HG03457 (cell line): ENCODE measurements at regions not wholly inside any gene's neighbourhood (a gene's known extent, or its start where the extent isn't known, plus 50 kb on each side); places are given as distances from the start of the nearest gene placed in this dataset.

Source experiments
- ATAC-seq: cut with Tn5 transposase; IDR thresholded peaks from one replicate; pipeline ENCODE4 v1.9.1; 2021; ENCODE audit warnings: moderate number of reproducible peaks; ENCODE audit not compliant: unreplicated experiment

- no peak for ATAC-seq
These were observed 786.0 kb upstream of the GRM7 start for GRCh38 chr3:6074952-6075351.

GRCh38 chr3:6078436-6078835 is 782.5 kb upstream of the GRM7 start:
- no peak for ATAC-seq

GRCh38 chr3:6079011-6079410 is 781.9 kb upstream of the GRM7 start:
- no peak for ATAC-seq

- ATAC-seq = no peak
These were observed 781.2 kb upstream of the GRM7 start for GRCh38 chr3:6079561-6080179.

- no peak for ATAC-seq
These were observed 772.5 kb upstream of the GRM7 start for GRCh38 chr3:6088433-6088832.

GRCh38 chr3:6089780-6090179 is 771.1 kb upstream of the GRM7 start:
- ATAC-seq = no peak

DNA sequence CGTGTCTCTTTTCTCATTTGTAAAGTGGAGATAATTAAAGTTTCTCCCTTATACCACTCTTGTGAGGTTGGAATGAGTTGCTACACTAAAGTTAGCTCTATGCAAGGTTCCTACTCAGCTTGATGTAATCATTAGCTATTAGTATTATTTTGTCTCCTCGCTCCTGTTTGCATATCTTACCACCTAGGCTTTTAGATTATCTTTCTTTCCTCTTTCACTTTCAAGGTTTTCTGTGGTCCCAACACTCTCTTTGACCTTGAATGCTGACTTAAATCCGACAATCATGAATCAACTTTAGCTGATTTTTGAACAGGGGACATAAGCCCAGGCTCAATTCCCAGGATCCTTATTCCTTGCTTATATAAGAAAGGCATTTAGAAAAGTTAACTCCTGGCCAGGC is 769.7 kb upstream of the GRM7 start:
- no peak for ATAC-seq

DNA sequence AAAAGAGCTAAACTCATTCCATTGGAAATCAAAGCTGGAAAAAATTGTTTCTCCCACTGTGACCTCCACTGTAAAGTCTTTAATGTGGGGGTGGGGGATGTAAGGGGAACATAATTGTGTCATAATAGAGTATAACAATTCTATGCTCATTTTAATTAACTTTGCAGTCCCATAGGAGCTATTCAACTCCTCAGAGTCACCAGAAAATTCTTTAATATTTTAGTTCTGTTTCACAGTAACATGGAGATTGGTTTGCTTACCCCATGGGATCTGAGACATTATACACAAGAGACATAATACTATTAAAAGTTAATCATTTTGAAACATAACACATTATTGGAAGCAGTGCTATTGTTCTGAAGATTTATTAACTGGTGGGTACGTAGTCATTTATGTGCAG is 765.9 kb upstream of the GRM7 start:
- no peak for ATAC-seq

- no peak for ATAC-seq
These were observed 763.9 kb upstream of the GRM7 start for GRCh38 chr3:6097021-6097420.

DNA sequence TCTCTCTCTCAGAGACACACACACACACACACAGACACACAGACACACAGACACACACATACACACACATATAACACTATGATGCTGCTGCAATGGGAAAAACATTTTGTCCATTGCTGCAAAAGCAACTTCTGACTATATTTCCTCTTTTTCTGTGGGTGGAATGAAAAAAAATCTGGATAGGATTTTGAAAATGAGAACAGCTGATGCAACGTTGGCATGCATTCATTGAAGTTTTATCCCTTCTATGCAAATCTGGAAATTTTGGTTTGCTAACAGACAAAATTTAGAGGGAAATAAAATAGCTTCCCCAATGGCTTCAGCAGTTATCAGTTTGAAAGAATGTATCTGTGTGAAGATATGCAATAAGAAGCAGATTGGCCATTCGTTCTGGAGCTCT is 763.4 kb upstream of the GRM7 start:
- no peak for ATAC-seq

DNA sequence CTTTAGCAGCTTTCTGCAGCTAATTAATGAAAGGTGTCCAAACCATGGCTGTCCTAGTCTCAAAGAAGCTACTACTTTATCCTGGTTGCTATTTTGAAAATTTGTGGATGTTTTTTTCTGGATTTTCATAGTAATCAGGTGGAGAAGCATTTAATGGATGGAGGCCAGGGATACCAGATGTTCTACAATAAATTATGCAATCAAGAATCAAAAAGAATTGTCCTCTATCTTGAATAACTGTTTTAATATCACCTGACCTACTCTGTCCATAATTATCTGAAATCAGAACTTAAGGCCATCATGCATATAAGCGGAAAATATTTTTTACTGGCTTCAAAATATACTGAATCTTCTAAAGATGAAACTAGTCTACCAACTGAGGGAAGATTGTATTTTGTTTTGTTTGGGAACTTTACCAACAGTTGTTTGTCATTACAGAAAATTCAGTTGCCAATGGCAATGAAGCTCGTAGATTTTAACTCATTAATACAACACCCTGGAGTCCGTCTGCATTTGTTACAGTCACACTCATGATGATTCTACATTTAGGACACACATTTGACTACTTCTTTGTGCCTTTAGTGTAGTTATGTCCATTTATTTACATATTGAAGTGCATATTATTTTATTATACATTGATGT is 762.3 kb upstream of the GRM7 start:
- no peak for ATAC-seq

GRCh38 chr3:6099458-6100075 is 761.3 kb upstream of the GRM7 start:
- ATAC-seq = no peak

GRCh38 chr3:6105187-6105586 is 755.7 kb upstream of the GRM7 start:
- no peak for ATAC-seq

DNA sequence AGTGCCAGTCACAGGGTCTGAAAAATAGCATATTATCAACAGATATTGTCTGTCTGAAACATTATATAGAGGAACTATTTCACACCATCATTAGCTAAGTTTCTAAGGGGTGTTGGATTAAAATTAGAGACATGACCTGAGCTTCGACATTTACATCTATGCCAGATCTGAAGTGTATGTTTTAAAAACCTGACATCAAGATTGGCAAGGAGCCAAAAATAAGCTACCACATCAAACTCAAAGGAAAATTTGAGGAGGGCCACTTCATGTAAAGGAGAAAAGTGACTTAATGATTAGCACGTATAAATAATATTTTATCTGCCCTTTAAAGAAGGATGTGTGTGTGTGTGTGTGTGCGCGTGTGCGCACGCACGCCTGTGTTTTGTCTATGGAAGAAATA is 752.0 kb upstream of the GRM7 start:
- no peak for ATAC-seq

- no peak for ATAC-seq
These were observed 750.5 kb upstream of the GRM7 start for GRCh38 chr3:6110451-6110850.

- no peak for ATAC-seq
These were observed 748.4 kb upstream of the GRM7 start for GRCh38 chr3:6112546-6112945.

DNA sequence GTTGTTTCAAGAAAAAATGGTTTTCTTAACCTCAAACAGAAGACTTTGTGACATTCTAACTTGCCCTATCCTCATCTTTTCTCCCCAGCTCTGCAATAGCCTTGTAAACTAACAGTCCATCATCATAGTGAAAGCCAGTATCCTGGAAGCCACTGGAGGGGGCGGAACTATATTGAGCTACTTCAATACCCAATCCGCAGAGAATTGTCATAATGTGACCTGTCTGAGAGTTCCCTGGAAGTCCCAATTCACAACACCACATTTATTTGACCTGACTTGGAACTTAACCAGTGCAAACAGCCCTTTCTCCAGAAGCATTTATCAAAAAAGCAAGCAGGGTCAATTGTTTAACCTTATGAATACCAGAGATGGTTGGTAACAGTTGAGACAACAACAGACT is 747.6 kb upstream of the GRM7 start:
- ATAC-seq = no peak

DNA sequence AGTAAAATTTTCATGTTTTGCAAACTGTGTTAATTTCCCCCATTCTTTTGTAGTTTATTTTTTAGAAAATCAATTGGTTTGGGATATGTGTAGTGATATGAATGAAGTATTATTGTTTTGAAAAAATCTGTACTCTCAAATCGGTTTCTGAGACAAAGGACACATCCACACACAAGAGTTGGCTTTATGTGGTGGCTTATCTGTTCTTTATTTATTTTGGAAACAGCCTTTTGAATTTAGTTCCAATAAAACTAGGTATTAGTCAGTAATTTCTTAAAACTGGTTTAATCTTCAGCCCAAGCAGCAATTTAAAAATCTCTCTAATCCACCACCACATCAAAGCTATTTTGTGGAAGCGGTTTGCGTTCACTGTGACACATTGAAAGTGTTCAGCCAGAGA is 741.5 kb upstream of the GRM7 start:
- ATAC-seq = no peak

GRCh38 chr3:6120786-6121185 is 740.1 kb upstream of the GRM7 start:
- no peak for ATAC-seq

DNA sequence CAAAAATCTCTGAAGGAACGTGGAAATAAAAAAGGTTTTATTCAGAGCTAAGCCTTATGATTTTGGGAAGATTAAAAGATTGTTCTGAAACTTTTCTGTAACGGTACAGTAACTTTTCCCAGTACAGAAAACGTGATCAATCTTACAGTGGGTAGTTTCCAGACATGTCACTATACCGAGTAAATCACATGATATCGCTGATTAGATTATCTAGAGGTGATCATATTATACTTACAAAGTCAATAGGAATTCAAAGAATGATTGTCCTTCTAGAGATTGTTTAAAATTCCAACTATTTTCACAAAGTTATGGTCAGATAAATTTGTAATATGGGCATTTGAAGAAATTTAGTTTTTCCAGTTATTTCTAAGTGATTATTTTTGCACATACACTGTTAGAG is 736.0 kb upstream of the GRM7 start:
- ATAC-seq = no peak

DNA sequence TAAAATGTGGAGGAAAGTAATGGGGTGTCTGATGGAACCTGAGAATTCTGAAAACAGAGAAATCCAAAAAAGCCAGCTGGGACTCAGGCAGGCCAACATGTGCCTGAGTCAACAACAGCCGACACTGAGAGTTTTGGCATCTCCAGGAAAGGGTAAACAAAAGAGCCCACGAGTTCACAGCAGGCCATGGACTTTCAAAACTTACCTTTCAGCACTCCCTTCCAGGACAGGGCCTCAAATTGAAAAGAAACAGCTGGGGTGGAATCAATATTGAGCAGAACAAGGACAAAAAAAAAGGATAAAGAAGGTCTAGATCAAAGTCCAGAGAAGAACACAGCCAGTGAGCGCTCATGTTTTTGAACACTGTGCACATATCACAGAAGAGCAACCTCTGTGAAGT is 735.4 kb upstream of the GRM7 start:
- ATAC-seq = no peak

- ATAC-seq = no peak
These were observed 728.1 kb upstream of the GRM7 start for GRCh38 chr3:6132684-6133432.
